H1 (cell line): ENCODE measurements at regions not wholly inside any gene's neighbourhood (a gene's known extent, or its start where the extent isn't known, plus 50 kb on each side); places are given as distances from the start of the nearest gene placed in this dataset.

Source experiments
- CTCF ChIA-PET: fragments of 300-600 bp; sonication (Branson Sonifier 250); formaldehyde crosslinking; loops from one replicate; lab custom pipeline; 2021; ENCODE audit not compliant: partially characterized antibody; lab: Charles Lee
- POLR2A ChIA-PET: fragments of 300-600 bp; sonication (Branson Sonifier 250); formaldehyde crosslinking; loops from one replicate; lab custom pipeline; 2021; ENCODE audit warnings: inconsistent platforms; ENCODE audit not compliant: partially characterized antibody; lab: Charles Lee
- DNase-seq, 2 experiments: peaks; one replicate each; pipeline versions ENCODE4 v3.0.0 to v3.0.0-alpha.2; 2010 to 2022; ENCODE audit warnings: low spot score in 2 of 2, low read depth in 1 of 2, mixed read lengths in 1 of 2
- FAIRE-seq: peaks from 2 replicates; lab custom pipeline; 2011; peaks lifted over from hg19 to GRCh38; lab: Jason Lieb, UNC
- H2AFZ ChIP-seq: 2 replicates; pipeline ENCODE4 v1.8.1; 2012; ENCODE audit warnings: low read length, inconsistent platforms
- H2AK5ac ChIP-seq: 2 replicates; pipeline ENCODE4 v1.6.1; 2013; ENCODE audit warnings: low read depth, low read length
- H2BK120ac ChIP-seq: replicated peaks from 2 replicates; pipeline ENCODE3; 2013; ENCODE audit warnings: low read depth, low read length, inconsistent platforms
- H2BK12ac ChIP-seq: 2 replicates; pipeline ENCODE4 v1.6.1; 2013; ENCODE audit warnings: low read depth, low read length
- H2BK15ac ChIP-seq: 2 replicates; pipeline ENCODE4 v1.6.1; 2013; ENCODE audit warnings: low read length
- H2BK20ac ChIP-seq: 2 replicates; pipeline ENCODE4 v1.6.1; 2013; ENCODE audit warnings: low read length
- H2BK5ac ChIP-seq: 2 replicates; pipeline ENCODE4 v1.6.1; 2013; ENCODE audit warnings: low read depth, low read length
- H3K14ac ChIP-seq: 2 replicates; pipeline ENCODE4 v1.6.1; 2013; ENCODE audit warnings: inconsistent platforms; ENCODE audit not compliant: insufficient read length
- H3K18ac ChIP-seq: 2 replicates; pipeline ENCODE4 v1.6.1; 2013; ENCODE audit warnings: low read length; ENCODE audit errors: extremely low read depth
- H3K23ac ChIP-seq: 2 replicates; pipeline ENCODE4 v1.6.1; 2013; ENCODE audit warnings: inconsistent platforms; ENCODE audit not compliant: insufficient read length
- H3K23me2 ChIP-seq: 2 replicates; pipeline ENCODE4 v1.6.1; 2013; ENCODE audit warnings: low read depth, low read length
- H3K27ac ChIP-seq: 2 replicates; pipeline ENCODE4 v1.6.1; 2011; ENCODE audit warnings: low read depth, low read length, inconsistent platforms
- H3K27me3 ChIP-seq, 4 experiments: replicated peaks in 1 of 4; 1 replicate in 1 of 4; 2 replicates in 3 of 4; pipeline versions ENCODE4 v1.6.1 to v1.8.1; 2011 to 2013; ENCODE audit warnings: low read length in 3 of 4, mild to moderate bottlenecking in 3 of 4, inconsistent platforms in 2 of 4, mixed read lengths in 2 of 4, moderate library complexity in 1 of 4; ENCODE audit not compliant: control insufficient read depth in 3 of 4, insufficient read depth in 3 of 4; ENCODE audit errors: extremely low read depth in 1 of 4
- H3K36me3 ChIP-seq, 4 experiments: 2 replicates each; pipeline versions ENCODE4 v1.6.1 to v1.8.1; 2011 to 2013; ENCODE audit warnings: mild to moderate bottlenecking in 4 of 4, low read length in 3 of 4, moderate library complexity in 2 of 4, control low read depth in 1 of 4, inconsistent platforms in 1 of 4; ENCODE audit not compliant: insufficient read depth in 4 of 4, control insufficient read depth in 2 of 4
- H3K4ac ChIP-seq: replicated peaks from 2 replicates; pipeline ENCODE3; 2013; ENCODE audit warnings: low read length, low read depth, mixed read lengths, inconsistent platforms; ENCODE audit not compliant: insufficient read length
- H3K4me1 ChIP-seq, 4 experiments: replicated peaks in 1 of 4; 1 replicate in 1 of 4; 2 replicates in 3 of 4; pipeline versions ENCODE4 v1.6.1 to v1.8.1; 2011 to 2013; ENCODE audit warnings: low read length in 3 of 4, inconsistent platforms in 2 of 4, mixed read lengths in 1 of 4; ENCODE audit not compliant: insufficient read depth in 4 of 4, control insufficient read depth in 3 of 4
- H3K4me2 ChIP-seq, 2 experiments: 2 replicates each; pipeline versions ENCODE4 v1.6.1 to v1.8.1; 2011 to 2013; ENCODE audit warnings: low read depth in 2 of 2, low read length in 2 of 2, control low read depth in 1 of 2, inconsistent platforms in 1 of 2, mild to moderate bottlenecking in 1 of 2; ENCODE audit not compliant: insufficient read depth in 1 of 2
- H3K4me3 ChIP-seq, 4 experiments: fragments of 200-600, 300-600 bp in 1 of 4; sonication (generic), shearing (Covaris generic), sonication (Bioruptor Twin) in 1 of 4; 2 replicates each; pipeline versions ENCODE4 v1.5.1 to v1.8.1; 2011 to 2016; ENCODE audit warnings: low read length in 4 of 4, low read depth in 3 of 4, control low read depth in 2 of 4, inconsistent platforms in 2 of 4, mild to moderate bottlenecking in 2 of 4, mixed read lengths in 1 of 4, moderate library complexity in 1 of 4; ENCODE audit not compliant: insufficient read depth in 2 of 4; ENCODE audit errors: extremely low read depth in 1 of 4
- H3K56ac ChIP-seq: replicated peaks from 2 replicates; pipeline ENCODE3; 2013; ENCODE audit warnings: low read depth, mild to moderate bottlenecking, mixed read lengths, low read length, inconsistent platforms; ENCODE audit not compliant: insufficient read length
- H3K79me1 ChIP-seq: 2 replicates; pipeline ENCODE4 v1.6.1; 2013; ENCODE audit warnings: low read depth, low read length, control low read depth
- H3K79me2 ChIP-seq, 2 experiments: 2 replicates each; pipeline versions ENCODE4 v1.6.1 to v1.8.1; 2012 to 2013; ENCODE audit warnings: low read length in 2 of 2, mild to moderate bottlenecking in 2 of 2, inconsistent platforms in 1 of 2; ENCODE audit not compliant: insufficient read depth in 2 of 2, control insufficient read depth in 1 of 2
- H3K9ac ChIP-seq, 4 experiments: replicated peaks in 1 of 4; 1 replicate in 1 of 4; 2 replicates in 3 of 4; pipeline versions ENCODE4 v1.6.1 to v1.8.1; 2011 to 2013; ENCODE audit warnings: low read depth in 3 of 4, low read length in 3 of 4, control low read depth in 2 of 4, mild to moderate bottlenecking in 2 of 4, moderate library complexity in 2 of 4, inconsistent platforms in 1 of 4; ENCODE audit errors: extremely low read depth in 1 of 4
- H3K9me3 ChIP-seq, 2 experiments: 2 replicates each; pipeline versions ENCODE4 v1.6.1 to v1.8.1; 2012 to 2013; ENCODE audit warnings: mild to moderate bottlenecking in 2 of 2, moderate library complexity in 2 of 2, control low read depth in 1 of 2, inconsistent platforms in 1 of 2, low read depth in 1 of 2, low read length in 1 of 2, mixed read lengths in 1 of 2; ENCODE audit not compliant: insufficient read depth in 2 of 2
- H4K20me1 ChIP-seq, 2 experiments: replicated peaks in 1 of 2; 2 replicates each; pipeline versions ENCODE3 to v1.8.1; 2011 to 2013; ENCODE audit warnings: inconsistent platforms in 2 of 2, low read length in 2 of 2, mild to moderate bottlenecking in 1 of 2; ENCODE audit not compliant: insufficient read depth in 2 of 2, control insufficient read depth in 1 of 2
- H4K5ac ChIP-seq: 2 replicates; pipeline ENCODE4 v1.6.1; 2013; ENCODE audit warnings: low read length, low read depth, mixed read lengths, inconsistent platforms; ENCODE audit not compliant: insufficient read length
- H4K8ac ChIP-seq: 2 replicates; pipeline ENCODE4 v1.8.0; 2013; ENCODE audit warnings: mild to moderate bottlenecking, moderate library complexity, low read length, inconsistent platforms; ENCODE audit not compliant: insufficient read depth; ENCODE audit errors: extremely low read depth
- H4K91ac ChIP-seq: replicated peaks from 2 replicates; pipeline ENCODE3; 2013; ENCODE audit warnings: low read length, mixed read lengths, inconsistent platforms; ENCODE audit not compliant: insufficient read length
- CTBP2 ChIP-seq: IDR thresholded peaks from 2 replicates; pipeline ENCODE4 v1.7.0; 2011; ENCODE audit warnings: borderline replicate concordance, mild to moderate bottlenecking, moderate library complexity, mixed read lengths, low read length; ENCODE audit not compliant: insufficient read depth, insufficient read length
- MAFK ChIP-seq: IDR thresholded peaks from 2 replicates; pipeline ENCODE4 v1.6.1; 2012; ENCODE audit warnings: low read depth, mild to moderate bottlenecking, improper control_type of control experiment, low read length
- ZNF274 ChIP-seq: IDR thresholded peaks from 2 replicates; pipeline ENCODE4 v1.7.0; 2012; ENCODE audit warnings: low read length, borderline replicate concordance; ENCODE audit errors: extremely low read depth

- Histone ChIP-seq H3K18ac (no peak overlapping the region), H2BK20ac (no peak overlapping the region), H3K4me1 (no peaks in the 10 kb centered on the region), H3K79me1 (no peaks in the 10 kb centered on the region), H3K23me2 (no peaks in the 10 kb centered on the region), H3K9me3 (0 out of 4 replicates have a peak, but pooled peaks cover 0 to 5% of the 10 kb centered on the region in 2 experiments), H3K4me3 (no peak overlapping the region), H2BK120ac (no peak overlapping the region), H3K4ac (no peak overlapping the region), H4K5ac (no peak overlapping the region), H3K9ac (no peak overlapping the region), H3K4me2 (no peak overlapping the region), H3K56ac (no peak overlapping the region), H2BK5ac (no peak overlapping the region), H2BK12ac (no peak overlapping the region), H3K27ac (no peak overlapping the region), H4K91ac (no peak overlapping the region), H3K14ac (no peak overlapping the region), H2AFZ (no peak overlapping the region), H3K27me3 (no peaks in the 10 kb centered on the region), H3K36me3 (no peaks in the 10 kb centered on the region), H2AK5ac (no peak overlapping the region), H3K79me2 (no peaks in the 10 kb centered on the region), H4K8ac (no peak overlapping the region), H3K23ac (no peak overlapping the region), H4K20me1 (no peaks in the 10 kb centered on the region), H2BK15ac (no peak overlapping the region)
- TF ChIP-seq ZNF274: no peak
- TF ChIP-seq MAFK: peak; percentile 33; the same call in 1 of the 2 replicates
- TF ChIP-seq CTBP2: no peak
- DNase-seq: no peak
- no peak for FAIRE-seq
- CTCF ChIA-PET: no interaction called here
- POLR2A ChIA-PET: no interaction called here
Measured at GRCh38 chrX:106356580-106356979, 188.5 kb downstream of the PWWP3B start.
